Activated CD4-positive, alpha-beta T cell treated with anti-CD3 and anti-CD28 coated beads, Interleukin-2, amount 10 ng/mL, durations not matched to agents 24 days and 14 days (primary cell): ENCODE measurements at regions not wholly inside any gene's neighbourhood (a gene's known extent, or its start where the extent isn't known, plus 50 kb on each side); places are given as distances from the start of the nearest gene placed in this dataset.
A peak's percentile ranks its signal among the peaks of the same experiment; 100 is the strongest.

Source experiments
- DNase-seq: peaks from one replicate; pipeline ENCODE4 v3.0.0; 2022
- H3K27ac Mint-ChIP-seq: one replicate; pipeline ENCODE4 v1.8.0; 2022; ENCODE audit warnings: mild to moderate bottlenecking, mixed read lengths
- H3K27me3 Mint-ChIP-seq: one replicate; pipeline ENCODE4 v1.8.0; 2022; ENCODE audit warnings: mixed read lengths
- H3K36me3 Mint-ChIP-seq: one replicate; pipeline ENCODE4 v1.8.0; 2022; ENCODE audit warnings: low read depth, mild to moderate bottlenecking, mixed read lengths
- H3K4me1 Mint-ChIP-seq: one replicate; pipeline ENCODE4 v1.8.0; 2021; ENCODE audit warnings: mixed read lengths
- H3K4me3 Mint-ChIP-seq: one replicate; pipeline ENCODE4 v1.8.0; 2022; ENCODE audit warnings: mild to moderate bottlenecking, moderate library complexity, mixed read lengths
- H3K9me3 Mint-ChIP-seq: one replicate; pipeline ENCODE4 v1.8.0; 2021; ENCODE audit warnings: mixed read lengths
- intact Hi-C: fragments of 100-400 bp; cut with micrococcal nuclease; formaldehyde crosslinking; loops from one replicate; pipeline ENCODE4 v1.15.1; 2023

DNA sequence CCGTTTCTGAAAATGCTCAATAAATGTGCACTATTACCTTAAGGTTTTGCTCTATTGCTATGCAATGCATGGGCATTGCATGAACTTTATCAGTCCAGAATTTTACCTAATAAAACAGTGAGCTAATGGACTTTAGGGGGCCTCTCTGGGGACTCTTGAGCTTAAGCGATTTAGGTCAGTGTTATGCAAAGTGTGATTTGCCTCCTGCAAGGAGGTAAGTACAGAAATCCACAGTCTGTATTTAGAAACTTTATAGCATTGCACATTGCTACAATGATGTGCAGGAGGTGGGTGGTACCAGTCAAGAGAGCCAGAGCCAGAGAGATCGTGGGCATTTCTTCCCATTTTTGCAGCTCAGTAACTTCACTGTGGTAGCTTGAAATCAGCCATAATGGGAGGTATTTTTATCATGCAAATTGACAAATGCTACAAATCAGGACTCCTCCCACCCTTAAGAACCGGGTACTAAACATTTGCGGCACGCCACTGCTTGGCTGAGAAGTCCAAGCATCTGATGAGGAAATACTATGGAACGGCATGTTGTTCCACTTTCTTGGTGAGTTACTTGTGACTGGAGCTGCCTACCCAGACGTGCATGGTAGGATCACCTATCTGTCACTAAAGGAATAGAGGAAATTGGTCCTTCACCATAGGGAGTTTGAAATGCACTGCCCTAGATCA is 174.6 kb upstream of the PGRMC2 start:
- no peak for DNase-seq
- Mint-ChIP-seq H3K4me3 (no peak overlapping the region), H3K4me1 (no peaks in the 10 kb centered on the region), H3K36me3 (no peaks in the 10 kb centered on the region), H3K9me3 (no peaks in the 10 kb centered on the region), H3K27me3 (no peaks in the 10 kb centered on the region), H3K27ac (no peak overlapping the region)
- intact Hi-C loops: no loop called here

DNA sequence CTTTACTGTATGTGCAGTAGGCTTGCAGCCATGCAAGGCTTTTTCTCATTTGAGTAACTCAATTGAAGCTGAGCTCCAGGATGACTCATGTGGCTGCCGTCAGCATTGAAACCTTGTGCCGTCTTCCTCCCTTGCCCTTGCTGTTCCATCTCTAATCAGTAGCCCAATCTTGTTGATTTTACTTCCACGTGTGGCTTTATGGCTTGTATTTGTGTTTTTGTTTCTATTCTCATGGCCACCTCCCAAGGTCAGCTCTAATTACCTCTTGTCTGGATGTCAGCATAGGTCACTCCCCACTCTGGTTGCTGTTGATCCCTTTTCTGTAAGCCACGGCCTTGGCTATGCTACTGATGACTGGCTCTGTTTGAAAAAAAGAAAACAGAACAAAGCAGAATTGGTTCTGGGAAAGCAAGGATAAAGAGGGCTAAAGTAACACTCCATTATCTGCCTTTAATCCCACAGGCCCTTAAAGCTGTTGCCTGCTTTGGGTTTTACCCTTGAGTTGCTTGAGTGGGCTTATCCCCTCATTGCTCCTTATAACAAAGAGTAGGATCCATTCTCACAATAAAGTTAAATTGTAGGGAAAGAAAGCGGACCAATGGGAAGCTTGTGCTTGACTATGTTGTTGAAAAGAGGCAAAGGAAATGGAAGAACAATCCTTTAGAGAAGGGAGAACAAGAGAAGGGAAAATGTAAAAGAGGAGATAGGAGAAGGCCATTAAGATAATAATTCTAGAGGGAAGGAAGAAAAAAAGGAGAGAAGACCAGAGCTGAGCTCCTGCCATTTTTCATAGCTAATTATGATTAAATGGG is 173.9 kb upstream of the PGRMC2 start:
- intact Hi-C loops: no loop called here
- Mint-ChIP-seq H3K4me3 (no peak overlapping the region), H3K36me3 (no peaks in the 10 kb centered on the region), H3K9me3 (no peaks in the 10 kb centered on the region), H3K4me1 (no peaks in the 10 kb centered on the region), H3K27ac (no peak overlapping the region), H3K27me3 (no peaks in the 10 kb centered on the region)
- no peak for DNase-seq

DNA sequence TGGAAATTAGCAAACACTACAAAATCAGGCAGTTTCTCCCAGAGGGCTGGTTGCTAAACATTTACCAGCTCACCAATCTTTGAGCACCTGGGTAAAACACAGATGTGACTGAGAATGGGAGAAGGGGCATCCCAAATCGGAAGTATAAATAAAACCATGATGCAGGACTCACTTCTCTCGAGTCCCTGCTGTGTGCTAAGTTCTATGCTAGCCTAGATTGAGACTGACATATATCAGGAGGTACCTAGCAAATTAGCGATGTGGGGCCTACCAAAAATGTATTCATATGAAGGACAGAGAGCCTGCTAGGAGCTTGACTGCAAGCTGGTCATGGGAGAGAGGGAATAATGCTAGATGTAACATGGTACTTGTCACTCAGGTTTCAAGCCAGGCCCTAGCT is 171.9 kb upstream of the PGRMC2 start:
- intact Hi-C loops: no loop called here
- H3K4me3 Mint-ChIP-seq: no peak overlapping the region
- H3K27me3 Mint-ChIP-seq: no peaks in the 10 kb centered on the region
- DNase-seq: no peak
- peaks cover under 1% of the 10 kb centered on the region for H3K4me1 Mint-ChIP-seq
- H3K27ac Mint-ChIP-seq: no peak overlapping the region
- no peaks in the 10 kb centered on the region for H3K36me3 Mint-ChIP-seq
- no peaks in the 10 kb centered on the region for H3K9me3 Mint-ChIP-seq

DNA sequence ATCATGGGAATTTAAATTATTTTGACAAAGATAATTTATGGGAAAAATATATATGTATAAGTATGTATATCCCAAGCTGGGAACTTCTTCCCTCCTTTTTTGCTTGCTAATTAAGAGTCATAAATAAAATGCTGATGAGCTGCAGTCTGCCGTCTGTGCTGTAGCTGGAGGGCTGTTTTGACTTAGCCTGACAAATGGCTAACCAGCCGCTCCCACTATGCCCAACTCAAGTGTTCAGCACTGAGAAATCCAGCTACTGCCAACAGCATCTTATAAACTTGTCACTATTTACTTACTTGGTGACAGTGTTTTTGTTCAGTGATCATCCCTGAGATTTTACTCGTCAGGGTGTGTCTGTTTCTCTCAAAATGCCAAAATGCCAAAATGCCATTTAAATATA is 171.2 kb upstream of the PGRMC2 start:
- no peak overlapping the region for H3K4me3 Mint-ChIP-seq
- H3K36me3 Mint-ChIP-seq: no peaks in the 10 kb centered on the region
- H3K27ac Mint-ChIP-seq: no peak overlapping the region
- no peak for DNase-seq
- H3K27me3 Mint-ChIP-seq: no peaks in the 10 kb centered on the region
- no peaks in the 10 kb centered on the region for H3K9me3 Mint-ChIP-seq
- intact Hi-C loops: no loop called here
- H3K4me1 Mint-ChIP-seq: peaks cover 4% of the 10 kb centered on the region

DNA sequence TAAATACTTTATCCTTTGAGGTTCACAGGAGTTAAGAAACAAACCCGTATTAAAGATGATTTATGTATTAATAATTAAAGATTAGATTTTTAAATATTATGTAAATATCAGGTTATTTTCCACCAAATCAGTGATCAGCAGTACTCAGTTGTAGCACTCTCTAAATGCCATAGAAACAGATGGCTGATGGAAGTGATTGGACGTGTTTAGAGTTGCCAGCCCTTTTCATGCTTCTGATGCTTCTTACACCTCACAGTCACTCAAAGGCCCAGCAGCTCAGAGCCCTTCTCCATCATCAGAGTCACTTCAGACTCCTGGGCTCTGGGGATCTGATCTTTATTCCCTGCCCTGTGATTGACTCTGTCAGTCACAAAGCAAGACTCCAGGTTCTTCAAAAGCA is 170.1 kb upstream of the PGRMC2 start:
- intact Hi-C loops: no loop called here

DNA sequence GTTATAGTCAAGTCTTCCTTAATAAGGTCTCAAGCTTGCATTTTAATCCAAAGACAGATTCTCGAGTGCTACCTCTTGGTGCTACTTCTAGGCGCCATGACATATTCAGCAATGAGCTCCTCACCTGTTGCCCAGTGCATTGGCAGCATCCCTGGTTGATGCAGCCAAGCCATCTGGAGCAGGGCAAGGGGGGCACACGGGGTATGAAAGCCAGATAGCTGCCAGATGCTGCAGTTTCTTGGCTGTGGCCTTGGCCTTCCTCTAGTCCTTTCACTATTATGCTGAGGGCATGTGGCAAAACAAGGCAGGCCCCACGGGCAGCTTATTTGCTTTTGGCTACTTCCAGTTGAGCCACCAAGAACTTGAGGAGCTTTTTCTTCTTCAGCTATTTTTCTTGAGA is 168.6 kb upstream of the PGRMC2 start:
- no peaks in the 10 kb centered on the region for H3K27me3 Mint-ChIP-seq
- intact Hi-C loops: no loop called here
- no peaks in the 10 kb centered on the region for H3K36me3 Mint-ChIP-seq
- H3K27ac Mint-ChIP-seq: no peak overlapping the region
- H3K9me3 Mint-ChIP-seq: no peaks in the 10 kb centered on the region
- no peak overlapping the region for H3K4me3 Mint-ChIP-seq
- peaks cover 7% of the 10 kb centered on the region for H3K4me1 Mint-ChIP-seq
- no peak for DNase-seq

More for the DNA sequence above, 170.1 kb upstream of the PGRMC2 start:
- Mint-ChIP-seq H3K27ac (no peak overlapping the region), H3K27me3 (no peaks in the 10 kb centered on the region), H3K9me3 (no peaks in the 10 kb centered on the region), H3K4me1 (peaks cover 4% of the 10 kb centered on the region), H3K36me3 (no peaks in the 10 kb centered on the region), H3K4me3 (no peak overlapping the region)
- DNase-seq: no peak

DNA sequence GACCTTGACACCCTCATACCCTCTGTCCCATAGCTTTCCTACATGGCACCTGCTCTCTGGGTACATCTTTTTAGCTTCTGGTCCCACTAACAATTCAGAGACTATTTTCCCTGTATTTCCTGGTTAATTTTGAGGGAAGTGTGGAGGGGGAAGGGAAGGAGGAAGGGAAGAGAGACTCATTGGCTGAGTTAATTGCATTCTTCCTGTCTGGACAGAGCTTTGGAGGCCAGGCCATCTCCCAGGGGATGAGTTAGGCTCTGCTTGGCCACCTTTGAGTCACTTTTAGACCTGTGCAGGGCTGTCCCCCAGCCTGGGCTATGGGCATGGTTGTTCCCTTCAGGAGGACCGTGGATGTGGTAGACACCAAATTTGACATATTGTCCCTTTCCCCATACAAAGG is 167.9 kb upstream of the PGRMC2 start:
- Mint-ChIP-seq H3K4me3 (no peak overlapping the region), H3K36me3 (no peaks in the 10 kb centered on the region), H3K27me3 (no peaks in the 10 kb centered on the region), H3K9me3 (no peaks in the 10 kb centered on the region), H3K4me1 (peaks cover 7% of the 10 kb centered on the region), H3K27ac (no peak overlapping the region)
- DNase-seq: no peak
- intact Hi-C loops: no loop called here

DNA sequence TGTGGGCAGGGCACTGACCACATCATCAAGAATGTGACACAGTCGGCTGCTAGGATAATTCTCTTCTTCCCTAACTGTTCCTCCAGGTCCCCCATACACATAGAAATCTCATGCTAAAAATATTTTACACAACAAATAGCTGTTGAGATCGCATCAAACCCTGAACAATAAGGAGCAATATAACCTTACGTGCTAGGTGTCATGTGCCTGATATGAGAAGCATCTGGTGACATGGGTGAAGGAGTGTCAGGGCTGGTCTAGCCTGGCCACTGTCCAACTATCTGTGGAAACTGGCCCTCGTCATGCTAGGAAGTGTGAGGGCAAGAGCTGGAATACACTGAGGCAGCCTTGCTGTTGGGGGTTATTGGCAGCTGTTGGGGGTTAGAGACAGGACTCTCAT is 167.3 kb upstream of the PGRMC2 start:
- no peaks in the 10 kb centered on the region for H3K27me3 Mint-ChIP-seq
- intact Hi-C loops: loop anchor here (1.0 to 5.0 kb wide), 4 partner anchors 97 to 408 kb away; partner anchors contain the start of gene JADE1

DNA sequence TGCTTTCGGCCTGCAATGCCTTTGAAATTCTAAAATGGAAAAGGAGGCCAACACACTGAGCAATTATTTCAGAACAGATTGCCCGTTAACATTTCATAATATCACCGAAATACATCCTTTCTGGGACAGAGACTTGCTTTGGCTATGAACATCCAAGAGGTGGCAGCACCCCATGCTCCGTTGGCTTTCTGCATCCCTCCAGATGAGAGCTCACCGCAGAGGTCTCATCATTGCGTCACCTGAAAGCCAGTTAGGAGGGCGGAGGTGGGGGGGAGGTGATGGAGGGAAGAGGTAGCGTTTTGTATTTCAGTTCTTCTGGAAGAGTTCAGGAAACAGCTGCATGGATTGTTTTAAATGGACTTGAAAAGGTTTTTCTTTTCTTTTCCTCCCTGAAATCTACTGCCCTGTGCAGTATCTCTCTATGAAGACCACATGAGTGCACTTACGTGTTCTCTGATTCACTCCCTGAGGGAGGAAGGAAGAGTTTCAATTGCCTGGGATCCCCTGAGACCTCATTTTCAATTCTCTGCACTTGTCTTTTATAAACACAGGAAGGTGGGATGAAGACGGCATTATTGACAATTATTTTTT is 166.8 kb upstream of the PGRMC2 start:
- intact Hi-C loops: loop anchor here (1.0 to 5.0 kb wide), 4 partner anchors 98 to 409 kb away; partner anchors contain the start of gene JADE1
- DNase-seq: peak; percentile 84
- no peak overlapping the region for H3K27ac Mint-ChIP-seq
- no peak overlapping the region for H3K4me3 Mint-ChIP-seq
- H3K4me1 Mint-ChIP-seq: peaks cover 7% of the 10 kb centered on the region
- H3K27me3 Mint-ChIP-seq: no peaks in the 10 kb centered on the region
- no peaks in the 10 kb centered on the region for H3K36me3 Mint-ChIP-seq
- no peaks in the 10 kb centered on the region for H3K9me3 Mint-ChIP-seq

More for the DNA sequence above, 167.3 kb upstream of the PGRMC2 start:
- Mint-ChIP-seq H3K36me3 (no peaks in the 10 kb centered on the region), H3K9me3 (no peaks in the 10 kb centered on the region), H3K4me3 (no peak overlapping the region), H3K27ac (no peak overlapping the region), H3K4me1 (peaks cover 7% of the 10 kb centered on the region)
- no peak for DNase-seq

DNA sequence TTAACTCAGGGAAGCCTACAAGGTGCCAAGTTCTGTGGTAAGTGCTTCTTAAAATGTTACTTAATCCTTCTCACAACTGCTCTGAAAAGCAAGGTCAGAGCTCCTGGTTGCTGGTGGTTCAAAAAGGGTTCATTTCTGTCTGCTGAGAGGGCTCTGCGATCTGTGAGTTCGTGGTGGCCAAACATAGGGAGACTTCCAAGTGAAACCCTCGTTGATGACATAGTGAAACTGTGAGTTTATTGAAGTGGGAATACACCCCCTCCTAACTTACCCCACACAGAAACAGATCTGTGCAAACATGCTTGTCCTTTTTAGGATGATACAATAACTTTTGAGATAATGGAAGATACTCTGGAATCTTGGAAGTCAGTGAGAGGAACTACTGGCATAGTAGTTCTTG is 164.8 kb upstream of the PGRMC2 start:
- Mint-ChIP-seq H3K36me3 (no peaks in the 10 kb centered on the region), H3K27ac (no peak overlapping the region), H3K27me3 (peaks cover 1% of the 10 kb centered on the region), H3K9me3 (no peaks in the 10 kb centered on the region), H3K4me1 (peaks cover 7% of the 10 kb centered on the region), H3K4me3 (no peak overlapping the region)
- no peak for DNase-seq
- intact Hi-C loops: loop anchor here (5.0 kb wide), 2 partner anchors 100 to 260 kb away; no protein-coding TSS in a partner anchor

DNA sequence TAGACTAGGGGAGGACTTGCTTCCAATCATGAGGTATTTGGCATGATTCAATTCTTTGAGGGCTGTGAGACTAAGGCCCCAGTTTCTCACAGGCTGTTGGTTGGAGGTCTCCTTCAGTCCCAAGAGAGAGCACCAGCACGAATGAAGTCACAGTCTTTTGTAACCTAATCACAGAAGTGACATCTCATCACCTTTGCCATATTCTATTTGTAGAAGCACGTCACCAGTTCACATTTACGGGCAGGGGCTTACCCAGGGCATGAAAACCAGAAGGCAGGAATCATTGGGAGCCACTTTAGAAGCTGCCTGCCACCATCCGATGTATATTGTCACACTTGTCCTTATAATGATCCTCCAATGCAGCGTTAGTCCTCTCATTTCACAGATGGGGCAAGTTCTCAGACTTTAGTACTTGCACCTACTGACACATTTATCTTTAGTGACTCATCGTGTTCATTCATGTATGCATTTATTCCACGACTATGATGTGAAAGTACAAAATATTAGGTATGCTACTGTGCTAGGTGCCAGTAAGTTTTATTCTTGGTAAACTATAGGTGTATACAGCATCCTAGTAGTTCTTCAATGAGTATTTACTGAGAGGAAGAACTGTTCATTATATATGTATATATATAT is 163.8 kb upstream of the PGRMC2 start:
- Mint-ChIP-seq H3K36me3 (no peaks in the 10 kb centered on the region), H3K4me3 (no peak overlapping the region), H3K9me3 (no peaks in the 10 kb centered on the region), H3K27me3 (peaks cover 1% of the 10 kb centered on the region), H3K27ac (no peak overlapping the region), H3K4me1 (peaks cover 7% of the 10 kb centered on the region)
- intact Hi-C loops: loop anchor here (5.0 kb wide), 2 partner anchors 101 to 259 kb away; no protein-coding TSS in a partner anchor
- DNase-seq: no peak

DNA sequence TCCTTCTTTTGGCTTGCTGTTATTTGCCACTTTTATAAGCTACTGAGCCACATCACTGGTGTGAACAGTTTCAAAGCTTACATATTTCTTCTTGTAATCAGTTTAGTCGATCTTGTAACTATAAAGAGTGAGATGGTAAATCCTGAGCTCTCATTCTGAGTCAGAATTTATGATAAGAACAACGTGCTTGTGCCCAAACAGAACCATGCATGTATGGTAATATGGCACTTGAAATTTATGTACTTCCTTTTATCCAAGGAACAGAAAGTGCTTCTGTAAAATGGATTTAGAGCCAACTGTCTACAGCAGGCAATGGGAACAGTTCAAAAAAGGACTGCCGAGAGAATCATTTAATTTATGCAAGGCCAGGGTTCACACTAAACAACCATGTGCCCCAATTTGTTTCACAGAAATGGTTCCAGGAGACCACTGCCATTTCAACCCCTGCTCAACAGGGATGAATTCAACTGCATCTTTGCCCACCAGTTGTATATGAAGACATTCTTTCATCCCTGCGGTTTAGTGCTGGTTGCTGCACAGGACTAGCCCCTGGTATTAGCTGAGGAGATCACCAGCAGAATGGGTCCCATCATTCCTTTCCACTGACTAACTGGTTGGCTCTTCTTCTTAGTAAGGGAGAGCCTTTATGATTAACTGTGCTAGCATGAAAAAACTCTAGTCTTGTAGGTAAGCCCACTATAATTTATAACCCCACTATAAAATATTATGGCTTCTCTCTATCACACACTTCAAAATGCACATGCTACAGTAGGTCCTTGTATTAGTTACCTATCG is 162.9 kb upstream of the PGRMC2 start:
- Mint-ChIP-seq H3K9me3 (peaks cover 3% of the 10 kb centered on the region), H3K36me3 (no peaks in the 10 kb centered on the region)

DNA sequence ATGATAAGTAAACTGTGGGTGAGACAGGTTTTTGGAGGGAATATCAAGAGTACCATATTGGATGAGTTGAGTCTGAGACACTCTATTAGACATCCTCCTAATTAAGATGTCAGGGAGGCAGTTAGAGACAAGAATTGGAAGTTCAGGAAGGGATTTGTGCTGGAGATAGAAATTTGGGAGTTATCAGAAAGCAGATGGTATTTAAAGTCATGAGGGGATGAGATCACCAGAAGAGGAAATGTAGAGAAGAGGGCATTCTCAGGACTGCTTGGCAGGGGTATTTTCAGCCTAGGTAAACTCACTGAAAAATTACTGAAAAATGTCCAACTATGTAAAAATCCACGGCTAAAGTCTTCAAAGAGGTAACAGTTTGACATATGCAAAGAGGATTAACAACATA is 161.6 kb upstream of the PGRMC2 start:
- H3K9me3 Mint-ChIP-seq: peaks cover 8% of the 10 kb centered on the region
- peaks cover 1% of the 10 kb centered on the region for H3K27me3 Mint-ChIP-seq
- peaks cover 3% of the 10 kb centered on the region for H3K4me1 Mint-ChIP-seq
- H3K4me3 Mint-ChIP-seq: no peak overlapping the region
- intact Hi-C loops: no loop called here
- no peak overlapping the region for H3K27ac Mint-ChIP-seq
- no peak for DNase-seq
- H3K36me3 Mint-ChIP-seq: no peaks in the 10 kb centered on the region

More for the DNA sequence above, 162.9 kb upstream of the PGRMC2 start:
- Mint-ChIP-seq H3K4me3 (no peak overlapping the region), H3K27ac (no peak overlapping the region), H3K27me3 (peaks cover 1% of the 10 kb centered on the region), H3K4me1 (peaks cover 7% of the 10 kb centered on the region)
- intact Hi-C loops: loop anchor here (5.0 kb wide), 2 partner anchors 102 to 258 kb away; no protein-coding TSS in a partner anchor
- DNase-seq: no peak
